GM23248 (cell line): ENCODE measurements at regions not wholly inside any gene's neighbourhood (a gene's known extent, or its start where the extent isn't known, plus 50 kb on each side); places are given as distances from the start of the nearest gene placed in this dataset.

Experiments
- DNase-seq: peaks from one replicate; pipeline ENCODE4 v3.0.0-alpha.2; 2015
- H2AFZ ChIP-seq: fragments of 200-600 bp; sonication (generic); 2 replicates; pipeline ENCODE4 v1.6.1; 2016; ENCODE audit warnings: antibody characterized with exemption
- H3F3A ChIP-seq: fragments of 200-600 bp; sonication (generic); 2 replicates; pipeline ENCODE4 v1.6.1; 2016; ENCODE audit warnings: mild to moderate bottlenecking, antibody characterized with exemption, mixed run types; ENCODE audit not compliant: insufficient read depth
- H3K27ac ChIP-seq: fragments of 200-600 bp; sonication (generic); 2 replicates; pipeline ENCODE4 v1.5.1; 2016; ENCODE audit warnings: mild to moderate bottlenecking
- H3K27me3 ChIP-seq: fragments of 200-600 bp; sonication (generic); replicated peaks from 2 replicates; pipeline ENCODE4 v1.6.1; 2016; ENCODE audit warnings: mild to moderate bottlenecking; ENCODE audit not compliant: insufficient read depth
- H3K36me3 ChIP-seq: fragments of 200-600 bp; sonication (generic); 2 replicates; pipeline ENCODE4 v1.6.1; 2016; ENCODE audit warnings: low read depth, mild to moderate bottlenecking
- H3K4me1 ChIP-seq: fragments of 200-600 bp; sonication (generic); 2 replicates; pipeline ENCODE4 v1.6.1; 2016; ENCODE audit warnings: mild to moderate bottlenecking; ENCODE audit not compliant: insufficient read depth
- H3K4me2 ChIP-seq: fragments of 200-600 bp; sonication (generic); one replicate; pipeline ENCODE4 v1.6.1; 2016; ENCODE audit warnings: mild to moderate bottlenecking; ENCODE audit not compliant: unreplicated experiment
- H3K4me3 ChIP-seq: fragments of 200-600 bp; sonication (generic); 2 replicates; pipeline ENCODE4 v1.5.1; 2016; ENCODE audit warnings: mild to moderate bottlenecking
- H3K79me2 ChIP-seq: fragments of 200-600 bp; sonication (generic); 2 replicates; pipeline ENCODE4 v1.6.1; 2016; ENCODE audit warnings: mild to moderate bottlenecking; ENCODE audit not compliant: insufficient read depth
- H3K9ac ChIP-seq: fragments of 200-600 bp; sonication (generic); 2 replicates; pipeline ENCODE4 v1.6.1; 2016; ENCODE audit warnings: mild to moderate bottlenecking
- H3K9me2 ChIP-seq: fragments of 200-600 bp; sonication (generic); 2 replicates; pipeline ENCODE4 v1.6.1; 2016; ENCODE audit warnings: mixed run types, mild to moderate bottlenecking, moderate library complexity; ENCODE audit not compliant: insufficient read depth
- H3K9me3 ChIP-seq: fragments of 200-600 bp; sonication (generic); one replicate; pipeline ENCODE4 v1.6.1; 2017; ENCODE audit warnings: low read depth
- H4K20me1 ChIP-seq: fragments of 200-600 bp; sonication (generic); 2 replicates; pipeline ENCODE4 v1.6.0; 2016; ENCODE audit not compliant: insufficient read depth
- EZH2 ChIP-seq: fragments of 200-600 bp; sonication (generic); IDR thresholded peaks from 2 replicates; pipeline ENCODE4 v1.6.1; 2018; ENCODE audit warnings: antibody characterized with exemption, mild to moderate bottlenecking; ENCODE audit not compliant: insufficient read depth, poor library complexity, severe bottlenecking
- EZH2phosphoT487 ChIP-seq: fragments of 200-600 bp; sonication (generic); IDR thresholded peaks from 2 replicates; pipeline ENCODE4 v1.6.1; 2018; ENCODE audit warnings: antibody characterized with exemption, moderate library complexity, mild to moderate bottlenecking, low read depth; ENCODE audit not compliant: insufficient read depth
- WGBS, 2 experiments: methylation state at CpG; one replicate each; pipeline ENCODE4 v1.1.6; 2015 to 2017; ENCODE audit warnings: low lambda C conversion rate in 2 of 2, low coverage in 1 of 2; ENCODE audit errors: missing lambda C conversion rate in 2 of 2; 5-methylcytosine and 5-hydroxymethylcytosine counted together
- in situ Hi-C: fragments of 300-500 bp; cut with MboI; formaldehyde crosslinking; loops from 2 replicates; pipeline ENCODE4 v1.15.0; 2020

DNA sequence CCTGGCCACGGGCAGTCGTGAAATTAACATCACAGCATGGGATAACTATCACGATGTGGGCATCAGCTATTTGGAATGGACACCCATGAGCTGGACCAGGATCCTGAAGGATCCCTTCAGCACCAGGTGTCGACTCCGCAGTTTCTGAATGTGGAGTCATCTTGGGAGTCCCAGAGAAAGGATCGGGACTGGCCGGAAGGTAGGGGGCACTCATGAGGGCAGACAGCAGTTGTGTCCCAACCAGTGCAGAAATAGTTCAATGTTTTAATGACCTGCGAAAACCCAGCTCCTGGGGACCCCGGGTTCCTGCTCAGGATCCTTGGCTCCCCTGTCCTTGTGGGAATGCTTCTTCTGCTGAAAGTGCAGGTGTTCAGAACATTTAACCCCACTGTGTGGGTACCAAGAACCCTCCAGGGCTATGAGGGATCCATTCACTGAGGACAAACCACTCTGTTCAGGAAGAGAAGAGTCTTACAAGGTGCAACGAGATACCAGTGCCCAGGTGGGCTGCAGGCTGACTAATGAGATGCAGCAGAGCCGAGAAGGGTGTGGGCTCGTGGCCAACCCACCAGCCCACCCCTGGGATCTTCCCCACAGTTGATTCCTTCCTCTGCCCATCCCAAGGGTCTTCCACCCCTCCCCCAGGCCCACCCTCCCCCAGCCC is 154.8 kb downstream of the SALL1 start:
- no peaks in the 10 kb centered on the region for H3K79me2 ChIP-seq
- H3K4me2 ChIP-seq = no peak overlapping the region
- no peaks in the 10 kb centered on the region for H3K4me1 ChIP-seq
- H3K27me3 ChIP-seq = no peaks in the 10 kb centered on the region
- DNase-seq = no peak
- in situ Hi-C loops = no loop called here
- no peaks in the 10 kb centered on the region for H4K20me1 ChIP-seq
- H3K4me3 ChIP-seq = no peak overlapping the region
- no peaks in the 10 kb centered on the region for H3K9me2 ChIP-seq
- 65 to 68% methylated on average over 12 of the region's 12 CpGs for WGBS, 2 experiments
- no peaks in the 10 kb centered on the region for H3F3A ChIP-seq
- TF ChIP-seq EZH2 = no peak
- TF ChIP-seq EZH2phosphoT487 = no peak
- no peak overlapping the region for H3K9ac ChIP-seq
- H2AFZ ChIP-seq = no peak overlapping the region
- H3K27ac ChIP-seq = no peak overlapping the region
- H3K36me3 ChIP-seq = no peaks in the 10 kb centered on the region
- no peaks in the 10 kb centered on the region for H3K9me3 ChIP-seq

DNA sequence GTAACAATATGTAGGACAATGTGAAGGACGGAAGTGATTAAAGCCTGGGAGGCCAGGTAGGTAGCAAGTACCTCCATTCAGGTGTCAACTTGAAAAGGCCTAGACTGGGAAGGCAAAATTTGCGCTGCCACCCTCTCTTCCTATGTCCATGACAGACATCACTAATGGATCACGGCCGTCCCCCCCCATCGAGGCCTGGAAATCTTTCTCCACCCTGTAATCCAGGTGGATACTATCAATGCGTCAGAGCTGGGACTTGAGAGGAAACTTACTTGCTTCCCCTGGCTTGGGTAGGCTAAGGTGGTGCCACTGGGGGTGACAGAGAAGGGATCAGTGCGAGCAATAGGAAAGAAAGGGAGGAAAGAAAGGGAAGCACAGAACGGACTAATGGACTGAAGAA is 156.1 kb downstream of the SALL1 start:
- no peaks in the 10 kb centered on the region for H4K20me1 ChIP-seq
- H3K36me3 ChIP-seq = no peaks in the 10 kb centered on the region
- DNase-seq = no peak
- H3K9me3 ChIP-seq = no peaks in the 10 kb centered on the region
- no peaks in the 10 kb centered on the region for H3K27me3 ChIP-seq
- no peaks in the 10 kb centered on the region for H3F3A ChIP-seq
- no peaks in the 10 kb centered on the region for H3K79me2 ChIP-seq
- H3K9me2 ChIP-seq = no peaks in the 10 kb centered on the region
- no peaks in the 10 kb centered on the region for H3K4me1 ChIP-seq
- H3K27ac ChIP-seq = no peak overlapping the region
- no peak overlapping the region for H3K4me3 ChIP-seq
- H3K4me2 ChIP-seq = no peak overlapping the region
- in situ Hi-C loops = no loop called here
- 56 to 62% methylated on average over 8 of the region's 8 CpGs for WGBS, 2 experiments
- no peak overlapping the region for H2AFZ ChIP-seq
- H3K9ac ChIP-seq = no peak overlapping the region
- TF ChIP-seq EZH2 = no peak

DNA sequence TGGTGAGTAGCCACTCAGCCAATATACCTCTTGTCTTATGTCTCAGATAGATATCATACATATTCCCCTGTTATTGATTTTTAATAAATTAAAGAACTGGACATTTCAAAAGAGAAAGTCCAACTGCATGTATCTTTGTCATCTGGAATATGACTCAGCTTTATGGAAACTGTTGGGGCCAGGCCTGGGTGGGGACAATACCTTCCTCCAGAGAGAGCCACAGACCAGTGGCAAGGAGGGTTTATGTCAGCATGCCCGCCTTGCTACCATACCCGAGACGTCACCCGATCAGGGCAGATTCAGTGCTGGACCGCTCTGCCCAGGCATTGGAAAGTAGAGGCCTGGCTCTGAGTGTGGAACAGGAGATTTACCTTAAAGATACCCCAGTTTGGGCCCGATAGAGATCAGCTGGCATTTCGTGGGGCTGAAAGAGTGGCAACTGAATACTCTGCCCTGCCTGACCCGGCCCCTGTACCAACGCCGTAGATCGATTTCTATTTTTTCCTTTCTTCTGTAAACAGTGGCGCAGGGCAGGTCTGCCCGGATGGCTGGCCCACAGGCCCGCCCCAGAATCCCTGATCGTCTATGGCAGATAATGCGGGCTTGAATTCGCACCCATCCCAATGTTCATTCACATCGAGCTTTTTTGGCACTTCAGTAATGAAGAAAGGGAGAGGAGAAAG is 158.6 kb downstream of the SALL1 start:
- Histone ChIP-seq H3K27ac (no peak overlapping the region), H3K36me3 (no peaks in the 10 kb centered on the region), H3K9me3 (no peaks in the 10 kb centered on the region), H3K4me3 (no peak overlapping the region), H3K79me2 (no peaks in the 10 kb centered on the region), H3K9me2 (no peaks in the 10 kb centered on the region), H2AFZ (no peak overlapping the region), H3K4me1 (no peaks in the 10 kb centered on the region), H3K4me2 (no peak overlapping the region), H3K9ac (no peak overlapping the region), H4K20me1 (no peaks in the 10 kb centered on the region), H3K27me3 (no peaks in the 10 kb centered on the region), H3F3A (no peaks in the 10 kb centered on the region)
- in situ Hi-C loops = no loop called here
- TF ChIP-seq EZH2 = no peak
- TF ChIP-seq EZH2phosphoT487 = no peak
- DNase-seq = no peak
- 62 to 67% methylated on average over 18 of the region's 18 CpGs for WGBS, 2 experiments

DNA sequence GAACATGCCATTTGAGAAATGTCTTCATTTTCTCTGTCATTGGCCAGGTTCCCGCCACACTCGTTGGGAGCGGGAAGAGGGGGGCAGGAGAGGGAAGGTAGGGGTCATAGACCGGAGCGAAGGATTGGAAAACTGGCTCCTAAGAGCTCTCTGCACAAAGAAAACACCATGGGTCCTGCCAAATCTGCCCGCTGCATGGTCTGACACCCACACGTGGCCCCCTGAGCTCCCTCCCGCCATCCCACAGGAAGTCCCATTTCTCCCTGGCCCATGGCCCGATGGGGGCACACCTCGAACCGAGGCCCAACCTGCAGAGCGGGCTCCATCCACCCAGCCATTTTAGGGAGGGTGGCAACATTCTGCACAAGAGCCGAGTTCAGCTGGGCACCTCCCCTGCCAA is 159.6 kb downstream of the SALL1 start:
- Histone ChIP-seq H3K9me3 (no peaks in the 10 kb centered on the region), H3K79me2 (no peaks in the 10 kb centered on the region), H3K27ac (no peak overlapping the region), H3K4me1 (no peaks in the 10 kb centered on the region), H3K36me3 (no peaks in the 10 kb centered on the region), H3K27me3 (no peaks in the 10 kb centered on the region), H3K4me2 (no peak overlapping the region), H3K9me2 (no peaks in the 10 kb centered on the region), H2AFZ (no peak overlapping the region), H3F3A (no peaks in the 10 kb centered on the region), H3K4me3 (no peak overlapping the region), H4K20me1 (no peaks in the 10 kb centered on the region), H3K9ac (no peak overlapping the region)
- no peak for TF ChIP-seq EZH2phosphoT487
- TF ChIP-seq EZH2 = no peak
- in situ Hi-C loops = no loop called here
- DNase-seq = no peak
- WGBS, 2 experiments = 65 to 70% methylated on average over 12 to 13 of the region's 13 CpGs

DNA sequence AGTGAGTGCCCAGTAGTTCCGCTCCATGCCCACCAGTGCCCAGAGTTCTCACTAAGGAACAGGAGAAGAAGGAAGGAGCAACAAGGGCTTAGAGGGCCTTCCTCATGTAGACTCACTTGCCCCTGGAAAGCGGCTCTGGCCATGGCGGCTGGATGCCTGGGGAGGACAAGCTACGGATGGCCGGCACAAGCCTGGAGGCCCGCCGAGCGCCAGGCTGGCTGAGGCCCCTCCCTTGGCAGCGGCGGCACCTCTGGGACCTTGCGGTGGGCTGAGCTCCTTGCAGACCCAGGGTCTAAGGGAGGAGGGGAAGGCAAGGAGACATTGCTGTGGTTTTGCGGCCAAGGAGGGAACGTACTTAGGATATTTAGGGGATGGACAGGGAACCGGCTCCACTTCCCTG is 160.1 kb downstream of the SALL1 start:
- DNase-seq = no peak
- no peak overlapping the region for H3K9ac ChIP-seq
- 85 to 91% methylated on average over 10 to 14 of the region's 14 CpGs for WGBS, 2 experiments

More for the DNA sequence above, 160.1 kb downstream of the SALL1 start:
- Histone ChIP-seq H4K20me1 (no peaks in the 10 kb centered on the region), H3K9me2 (no peaks in the 10 kb centered on the region), H3K4me2 (no peak overlapping the region), H3K4me1 (no peaks in the 10 kb centered on the region), H3K9me3 (no peaks in the 10 kb centered on the region), H3K27ac (no peak overlapping the region), H3K36me3 (no peaks in the 10 kb centered on the region), H3K27me3 (no peaks in the 10 kb centered on the region), H3F3A (no peaks in the 10 kb centered on the region), H3K79me2 (no peaks in the 10 kb centered on the region), H2AFZ (no peak overlapping the region), H3K4me3 (no peak overlapping the region)
- no peak for TF ChIP-seq EZH2phosphoT487
- TF ChIP-seq EZH2 = no peak
- in situ Hi-C loops = no loop called here
